SK-N-MC (cell line): ENCODE measurements at regions not wholly inside any gene's neighbourhood (a gene's known extent, or its start where the extent isn't known, plus 50 kb on each side); places are given as distances from the start of the nearest gene placed in this dataset.

ENCODE experiments used
- DNase-seq: peaks from one replicate; pipeline ENCODE4 v3.0.0-alpha.2; 2011; ENCODE audit warnings: low read depth, low spot score
- H3K27ac ChIP-seq: fragments of 200-600 bp; sonication (generic); 2 replicates; pipeline ENCODE4 v1.5.1; 2016; ENCODE audit warnings: mixed run types
- H3K36me3 ChIP-seq: fragments of 200-600 bp; sonication (generic); 2 replicates; pipeline ENCODE4 v1.6.1; 2017; ENCODE audit warnings: antibody characterized with exemption, low read length, mixed read lengths; ENCODE audit not compliant: insufficient read depth
- H3K4me3 ChIP-seq: fragments of 200-600 bp; sonication (generic); 2 replicates; pipeline ENCODE4 v1.5.1; 2016
- H3K9ac ChIP-seq: fragments of 200-600 bp; sonication (generic); 2 replicates; pipeline ENCODE4 v1.8.0; 2017; ENCODE audit warnings: mixed run types, mixed read lengths; ENCODE audit not compliant: insufficient read length
- H3K9me3 ChIP-seq: fragments of 200-600 bp; sonication (generic); 2 replicates; pipeline ENCODE4 v1.6.1; 2017; ENCODE audit warnings: low read depth, mild to moderate bottlenecking, antibody characterized with exemption, low read length, moderate library complexity, mixed read lengths
- EZH2 ChIP-seq: fragments of 200-600 bp; sonication (generic); IDR thresholded peaks from one replicate; pipeline ENCODE4 v1.6.1; 2017; ENCODE audit warnings: antibody characterized with exemption
- FOXP2 ChIP-seq: optimal IDR thresholded peaks from 2 replicates; pipeline ENCODE3; 2011; ENCODE audit warnings: mild to moderate bottlenecking, moderate library complexity; ENCODE audit not compliant: insufficient read depth; ENCODE audit errors: extremely low read length, control extremely low read depth
- POLR2AphosphoS5 ChIP-seq: IDR thresholded peaks from 2 replicates; pipeline ENCODE4 v1.6.1; 2012; ENCODE audit warnings: mild to moderate bottlenecking, low read depth, low read length, borderline replicate concordance

- TF ChIP-seq POLR2AphosphoS5, result no peak
- TF ChIP-seq FOXP2, result no peak
- no peak for TF ChIP-seq EZH2
- DNase-seq, result no peak
- Histone ChIP-seq H3K27ac (no peak overlapping the region), H3K9me3 (no peaks in the 10 kb centered on the region), H3K9ac (no peak overlapping the region), H3K4me3 (no peak overlapping the region), H3K36me3 (no peaks in the 10 kb centered on the region)
Measured at GRCh38 chr19:34314437-34315313, 50.3 kb upstream of the GPI start.
